Liver (tissue), 8 donors: ENCODE measurements at regions not wholly inside any gene's neighbourhood (a gene's known extent, or its start where the extent isn't known, plus 50 kb on each side); places are given as distances from the start of the nearest gene placed in this dataset.
A peak's percentile ranks its signal among the peaks of the same experiment; 100 is the strongest.

Experiments
- DNase-seq: peaks from one replicate; pipeline ENCODE4 v3.0.0-alpha.2; 2017; ENCODE audit warnings: low spot score
- H3K27ac ChIP-seq, 2 donors: one replicate each; pipeline ENCODE4 v1.7.0; 2013; ENCODE audit warnings: inconsistent platforms in 2 of 2, low read length in 2 of 2, control low read depth in 1 of 2, low read depth in 1 of 2, mild to moderate bottlenecking in 1 of 2
- H3K27me3 ChIP-seq, 4 donors: one replicate each; pipeline versions ENCODE4 v1.6.1 to v1.7.0; 2013; ENCODE audit warnings: low read length in 3 of 4, inconsistent platforms in 1 of 4, mild to moderate bottlenecking in 1 of 4, moderate library complexity in 1 of 4; ENCODE audit not compliant: control insufficient read depth in 4 of 4, insufficient read depth in 4 of 4
- H3K36me3 ChIP-seq, 4 donors: one replicate each; pipeline versions ENCODE4 v1.6.1 to v1.7.0; 2013; ENCODE audit warnings: low read length in 3 of 4, mild to moderate bottlenecking in 3 of 4, low read depth in 1 of 4, moderate library complexity in 1 of 4; ENCODE audit not compliant: control insufficient read depth in 4 of 4, insufficient read depth in 3 of 4
- H3K4me1 ChIP-seq, 4 donors: one replicate each; pipeline versions ENCODE4 v1.6.1 to v1.7.0; 2013; ENCODE audit warnings: low read length in 3 of 4, mild to moderate bottlenecking in 3 of 4, moderate library complexity in 1 of 4; ENCODE audit not compliant: control insufficient read depth in 4 of 4, insufficient read depth in 4 of 4
- H3K4me3 ChIP-seq, 3 donors: one replicate each; pipeline versions ENCODE4 v1.6.1 to v1.7.0; 2013; ENCODE audit warnings: low read length in 3 of 3, control low read depth in 1 of 3, low read depth in 1 of 3, mild to moderate bottlenecking in 1 of 3
- H3K9ac ChIP-seq, 2 donors: one replicate each; pipeline ENCODE4 v1.7.0; 2013; ENCODE audit warnings: low read length in 2 of 2, mild to moderate bottlenecking in 2 of 2, moderate library complexity in 2 of 2, control low read depth in 1 of 2, low read depth in 1 of 2
- H3K9me3 ChIP-seq, 4 donors: one replicate each; pipeline versions ENCODE4 v1.6.1 to v1.7.0; 2013; ENCODE audit warnings: low read length in 3 of 4; ENCODE audit not compliant: control insufficient read depth in 4 of 4
- ATF3 ChIP-seq: IDR thresholded peaks from 2 replicates; pipeline ENCODE4 v1.6.1; 2016; ENCODE audit warnings: antibody characterized with exemption
- CTCF ChIP-seq: fragments of 150-350 bp; IDR thresholded peaks from 2 replicates; pipeline ENCODE4 v1.5.1; 2017; ENCODE audit warnings: improper control_type of control experiment, low read depth, low read length; ENCODE audit not compliant: missing input control
- EGR1 ChIP-seq, 2 donors: IDR thresholded peaks; 2 replicates each; pipeline ENCODE4 v1.6.1; 2016 to 2018; ENCODE audit warnings: antibody characterized with exemption in 2 of 2, low read depth in 2 of 2
- FOXA1 ChIP-seq: IDR thresholded peaks from 2 replicates; pipeline ENCODE4 v1.6.1; 2016; ENCODE audit warnings: antibody characterized with exemption
- GABPA ChIP-seq, 2 donors: IDR thresholded peaks in 1 of 2; conservative IDR thresholded peaks in 1 of 2; 2 replicates each; pipeline ENCODE4 v1.6.1; 2016; ENCODE audit warnings: antibody characterized with exemption in 2 of 2, mild to moderate bottlenecking in 1 of 2, moderate library complexity in 1 of 2
- HNF4A ChIP-seq, 2 donors: conservative IDR thresholded peaks; 2 replicates each; pipeline ENCODE4 v1.6.1; 2016; ENCODE audit warnings: antibody characterized with exemption in 2 of 2, mild to moderate bottlenecking in 2 of 2
- HNF4G ChIP-seq: IDR thresholded peaks from 2 replicates; pipeline ENCODE4 v1.6.1; 2016; ENCODE audit warnings: antibody characterized with exemption
- JUND ChIP-seq, 2 donors: IDR thresholded peaks; 2 replicates each; pipeline ENCODE4 v1.6.1; 2016; ENCODE audit warnings: antibody characterized with exemption in 2 of 2
- MAX ChIP-seq: IDR thresholded peaks from 2 replicates; pipeline ENCODE4 v1.6.1; 2016; ENCODE audit warnings: antibody characterized with exemption
- NR2F2 ChIP-seq: IDR thresholded peaks from 2 replicates; pipeline ENCODE4 v1.6.1; 2016; ENCODE audit warnings: antibody characterized with exemption
- RAD21 ChIP-seq, 2 donors: IDR thresholded peaks; 2 replicates each; pipeline ENCODE4 v1.6.1; 2016; ENCODE audit warnings: antibody characterized with exemption in 2 of 2, mild to moderate bottlenecking in 2 of 2
- REST ChIP-seq: IDR thresholded peaks from 2 replicates; pipeline ENCODE4 v1.6.1; 2016; ENCODE audit warnings: antibody characterized with exemption, mild to moderate bottlenecking
- RXRA ChIP-seq, 2 donors: IDR thresholded peaks; 2 replicates each; pipeline ENCODE4 v1.6.1; 2017 to 2018; ENCODE audit warnings: antibody characterized with exemption in 2 of 2, mild to moderate bottlenecking in 1 of 2
- SP1 ChIP-seq: IDR thresholded peaks from 2 replicates; pipeline ENCODE4 v1.6.1; 2018; ENCODE audit warnings: antibody characterized with exemption, mild to moderate bottlenecking
- TAF1 ChIP-seq: conservative IDR thresholded peaks from 2 replicates; pipeline ENCODE4 v1.6.1; 2016; ENCODE audit warnings: antibody characterized with exemption, mild to moderate bottlenecking
- YY1 ChIP-seq: IDR thresholded peaks from 2 replicates; pipeline ENCODE4 v1.6.1; 2016; ENCODE audit warnings: antibody characterized with exemption, mild to moderate bottlenecking
- WGBS: extraction: QIAGEN DNeasy Blood & Tissue Kit; methylation state at CpG from one replicate; pipeline ENCODE4 v1.1.7; 2013; 5-methylcytosine and 5-hydroxymethylcytosine counted together
- donor health status: healthy.
- donor health status: healthy.
- donor health status: healthy.
- donor health status: healthy.
- donor health status: healthy.

GRCh38 chr1:70671006-70671405, 259.9 kb downstream of the CTH start:
- H3K27me3 ChIP-seq: no peaks in the 10 kb centered on the region
- DNase-seq: no peak
- 69% methylated on average over 4 of the region's 4 CpGs for whole genome bisulfite sequencing
- no peak overlapping the region for H3K9ac ChIP-seq
- no peaks in the 10 kb centered on the region for H3K9me3 ChIP-seq
- H3K4me1 ChIP-seq: no peaks in the 10 kb centered on the region
- TF ChIP-seq NR2F2 (no peak), EGR1 (IDR thresholded peaks at IDR 0.05; ENCODE audit: low read depth in 2 of 2) (no peak), SP1 (no peak), RAD21 (IDR thresholded peaks at IDR 0.05) (no peak), GABPA (IDR thresholded peaks at IDR 0.05 in 1 of 2, conservative IDR thresholded peaks at IDR 0.05 in 1 of 2) (no peak), MAX (no peak), ATF3 (no peak), HNF4G (no peak), YY1 (no peak), FOXA1 (no peak), RXRA (IDR thresholded peaks at IDR 0.05) (no peak), TAF1 (no peak), HNF4A (conservative IDR thresholded peaks at IDR 0.05) (no peak)
- H3K27ac ChIP-seq: no peak overlapping the region
- H3K4me3 ChIP-seq: no peak overlapping the region
- no peaks in the 10 kb centered on the region for H3K36me3 ChIP-seq

GRCh38 chr1:70672442-70672888, 261.4 kb downstream of the CTH start:
- no peaks in the 10 kb centered on the region for H3K9me3 ChIP-seq
- TF ChIP-seq NR2F2 (peak; percentile 93), RXRA (IDR thresholded peaks at IDR 0.05) (peak; percentile 20 to 38), HNF4G (no peak), REST (no peak), EGR1 (IDR thresholded peaks at IDR 0.05; ENCODE audit: low read depth in 2 of 2) (no peak), JUND (IDR thresholded peaks at IDR 0.05) (no peak)
- H3K27me3 ChIP-seq: no peaks in the 10 kb centered on the region
- no peak overlapping the region for H3K27ac ChIP-seq
- H3K4me1 ChIP-seq: no peaks in the 10 kb centered on the region
- H3K4me3 ChIP-seq: no peak overlapping the region
- H3K36me3 ChIP-seq: no peaks in the 10 kb centered on the region
- no peak for DNase-seq
- H3K9ac ChIP-seq: no peak overlapping the region
- WGBS: 86% methylated on average over 3 of the region's 3 CpGs

GRCh38 chr1:70674941-70675685, 264.0 kb downstream of the CTH start:
- H3K4me3 ChIP-seq: no peak overlapping the region
- WGBS: 70% methylated on average over 3 of the region's 3 CpGs
- no peaks in the 10 kb centered on the region for H3K27me3 ChIP-seq
- no peaks in the 10 kb centered on the region for H3K9me3 ChIP-seq
- no peak for TF ChIP-seq CTCF
- no peak for TF ChIP-seq YY1
- no peak overlapping the region for H3K27ac ChIP-seq
- no peak overlapping the region for H3K9ac ChIP-seq
- no peaks in the 10 kb centered on the region for H3K4me1 ChIP-seq
- H3K36me3 ChIP-seq: no peaks in the 10 kb centered on the region
- DNase-seq: no peak
